Fibroblast of lung (primary cell): ENCODE measurements at regions not wholly inside any gene's neighbourhood (a gene's known extent, or its start where the extent isn't known, plus 50 kb on each side); places are given as distances from the start of the nearest gene placed in this dataset.

Experiments used
- DNase-seq, 2 donors: peaks; one replicate each; pipeline versions ENCODE4 v3.0.0 to v3.0.0-alpha.2; 2010; ENCODE audit warnings: low read depth in 2 of 2
- H2AFZ ChIP-seq: 2 replicates; pipeline ENCODE4 v1.5.1; 2012; ENCODE audit warnings: low read length, control low read depth, inconsistent platforms
- H3K27ac ChIP-seq: 2 replicates; pipeline ENCODE4 v1.5.1; 2011; ENCODE audit warnings: low read length, control low read depth; ENCODE audit not compliant: insufficient read depth
- H3K27me3 ChIP-seq: 2 replicates; pipeline ENCODE4 v1.5.1; 2011; ENCODE audit warnings: mild to moderate bottlenecking, low read length; ENCODE audit not compliant: control insufficient read depth, insufficient read depth
- H3K36me3 ChIP-seq: 2 replicates; pipeline ENCODE4 v1.5.1; 2011; ENCODE audit warnings: low read length; ENCODE audit not compliant: control insufficient read depth, insufficient read depth
- H3K4me1 ChIP-seq: 2 replicates; pipeline ENCODE4 v1.5.1; 2011; ENCODE audit warnings: low read length; ENCODE audit not compliant: control insufficient read depth, insufficient read depth; ENCODE audit errors: extremely low read depth
- H3K4me2 ChIP-seq: 2 replicates; pipeline ENCODE4 v1.5.1; 2011; ENCODE audit warnings: low read length, control low read depth; ENCODE audit not compliant: insufficient read depth; ENCODE audit errors: extremely low read depth
- H3K4me3 ChIP-seq, 4 experiments: fragments of 200-600 bp in 1 of 4; sonication (generic) in 1 of 4; replicated peaks in 1 of 4; 2 replicates each; pipeline ENCODE4 v1.5.1; 2011 to 2016; ENCODE audit warnings: low read length in 4 of 4, low read depth in 3 of 4, mild to moderate bottlenecking in 3 of 4, control low read depth in 2 of 4, inconsistent platforms in 1 of 4, mixed read lengths in 1 of 4; ENCODE audit not compliant: insufficient read depth in 1 of 4; ENCODE audit errors: control extremely low read depth in 1 of 4
- H3K79me2 ChIP-seq: 2 replicates; pipeline ENCODE4 v1.5.1; 2012; ENCODE audit warnings: mild to moderate bottlenecking, low read length, inconsistent platforms; ENCODE audit not compliant: control insufficient read depth, insufficient read depth
- H3K9ac ChIP-seq: 2 replicates; pipeline ENCODE4 v1.5.1; 2011; ENCODE audit warnings: mild to moderate bottlenecking, low read length, control low read depth; ENCODE audit not compliant: insufficient read depth
- H3K9me3 ChIP-seq: 2 replicates; pipeline ENCODE4 v1.5.1; 2012; ENCODE audit warnings: low read depth, low read length; ENCODE audit not compliant: control insufficient read depth, insufficient read depth
- H4K20me1 ChIP-seq: 2 replicates; pipeline ENCODE4 v1.5.1; 2011; ENCODE audit warnings: low read length; ENCODE audit not compliant: control insufficient read depth, insufficient read depth; ENCODE audit errors: extremely low read depth
- CTCF ChIP-seq, 2 donors: IDR thresholded peaks in 1 of 2; conservative IDR thresholded peaks in 1 of 2; 1 replicate in 1 of 2; 2 replicates in 1 of 2; pipeline ENCODE4 v1.5.1; 2011 to 2012; ENCODE audit warnings: low read length in 2 of 2, control low read depth in 1 of 2, inconsistent platforms in 1 of 2, low read depth in 1 of 2, mild to moderate bottlenecking in 1 of 2
- EZH2 ChIP-seq: IDR thresholded peaks from 2 replicates; pipeline ENCODE4 v1.5.1; 2012; ENCODE audit warnings: low read length, control low read depth, mild to moderate bottlenecking; ENCODE audit errors: missing control alignments

GRCh38 chr1:36721261-36721660, 238.5 kb upstream of the CSF3R start:
- Histone ChIP-seq H3K9ac (no peak overlapping the region), H3K27ac (no peak overlapping the region), H2AFZ (no peak overlapping the region), H3K9me3 (no peaks in the 10 kb centered on the region), H3K4me3 (no peak overlapping the region), H4K20me1 (no peaks in the 10 kb centered on the region), H3K4me1 (no peaks in the 10 kb centered on the region), H3K27me3 (no peaks in the 10 kb centered on the region), H3K36me3 (no peaks in the 10 kb centered on the region), H3K79me2 (no peaks in the 10 kb centered on the region), H3K4me2 (no peak overlapping the region)
- DNase-seq = no peak
- no peak for TF ChIP-seq EZH2
- TF ChIP-seq CTCF (conservative IDR thresholded peaks at IDR 0.05 in 1 of 2, IDR thresholded peaks at IDR 0.05 in 1 of 2; ENCODE audit: low read depth in 1 of 2, low read length in 2 of 2) = no peak

GRCh38 chr1:36717431-36717830, 234.7 kb upstream of the CSF3R start:
- Histone ChIP-seq H3K36me3 (no peaks in the 10 kb centered on the region), H2AFZ (no peak overlapping the region), H3K79me2 (no peaks in the 10 kb centered on the region), H3K9me3 (no peaks in the 10 kb centered on the region), H3K4me3 (no peak overlapping the region), H3K4me1 (no peaks in the 10 kb centered on the region), H4K20me1 (no peaks in the 10 kb centered on the region), H3K27me3 (no peaks in the 10 kb centered on the region), H3K9ac (no peak overlapping the region), H3K27ac (no peak overlapping the region), H3K4me2 (no peak overlapping the region)
- TF ChIP-seq EZH2 = no peak
- no peak for TF ChIP-seq CTCF (conservative IDR thresholded peaks at IDR 0.05 in 1 of 2, IDR thresholded peaks at IDR 0.05 in 1 of 2; ENCODE audit: low read depth in 1 of 2, low read length in 2 of 2)
- DNase-seq = no peak

GRCh38 chr1:36715797-36716196, 233.1 kb upstream of the CSF3R start:
- Histone ChIP-seq H3K79me2 (no peaks in the 10 kb centered on the region), H2AFZ (no peak overlapping the region), H3K9me3 (no peaks in the 10 kb centered on the region), H3K4me3 (no peak overlapping the region), H3K27me3 (no peaks in the 10 kb centered on the region), H4K20me1 (no peaks in the 10 kb centered on the region), H3K4me2 (no peak overlapping the region), H3K4me1 (no peaks in the 10 kb centered on the region), H3K9ac (no peak overlapping the region), H3K36me3 (no peaks in the 10 kb centered on the region), H3K27ac (no peak overlapping the region)
- DNase-seq = no peak
- no peak for TF ChIP-seq CTCF (conservative IDR thresholded peaks at IDR 0.05 in 1 of 2, IDR thresholded peaks at IDR 0.05 in 1 of 2; ENCODE audit: low read depth in 1 of 2, low read length in 2 of 2)
- no peak for TF ChIP-seq EZH2
